Adrenal gland (tissue), 5 donors: ENCODE measurements at regions not wholly inside any gene's neighbourhood (a gene's known extent, or its start where the extent isn't known, plus 50 kb on each side); places are given as distances from the start of the nearest gene placed in this dataset.

Experiments used
- POLR2A ChIP-seq, 2 donors: fragments of 450-650 bp; IDR thresholded peaks; one replicate each; pipeline ENCODE4 v1.6.1; 2017; ENCODE audit warnings: antibody characterized with exemption in 2 of 2, mild to moderate bottlenecking in 2 of 2, moderate library complexity in 1 of 2
- TF ChIP-seq, protein P1 (sequence below), 6 experiments: fragments of 450-650 bp in 4 of 6; fragments of 200-600 bp in 2 of 6; sonication (generic) in 1 of 6; IDR thresholded peaks; 1 replicate in 5 of 6; 2 replicates in 1 of 6; pipeline versions ENCODE4 v1.5.1 to v1.8.0; 2016 to 2021; ENCODE audit warnings: antibody characterized with exemption in 6 of 6, mild to moderate bottlenecking in 2 of 6, moderate library complexity in 1 of 6
- donor health status: DM: no; HTN: no; CAD: no.

DNA sequence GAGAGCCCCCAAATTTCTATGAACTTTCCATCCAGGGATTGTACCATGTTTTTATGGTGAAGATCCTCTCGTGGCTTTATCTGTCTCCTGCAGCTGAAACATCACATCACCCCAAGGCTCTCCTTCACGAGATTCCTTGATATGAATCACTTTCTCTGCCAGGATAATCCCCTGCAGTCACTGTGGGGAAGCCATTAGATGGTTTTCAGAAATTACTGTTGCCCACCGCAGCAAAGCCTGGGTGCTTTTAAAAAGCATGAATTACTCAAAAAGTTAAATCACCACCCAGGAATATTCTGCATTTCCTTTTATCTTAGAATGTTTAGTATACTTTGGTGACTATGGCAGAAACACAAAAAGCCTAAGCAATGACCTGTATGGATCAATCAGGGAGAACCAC, 428.4 kb upstream of the SLC14A2 start:
- TF ChIP-seq, protein P1, sequence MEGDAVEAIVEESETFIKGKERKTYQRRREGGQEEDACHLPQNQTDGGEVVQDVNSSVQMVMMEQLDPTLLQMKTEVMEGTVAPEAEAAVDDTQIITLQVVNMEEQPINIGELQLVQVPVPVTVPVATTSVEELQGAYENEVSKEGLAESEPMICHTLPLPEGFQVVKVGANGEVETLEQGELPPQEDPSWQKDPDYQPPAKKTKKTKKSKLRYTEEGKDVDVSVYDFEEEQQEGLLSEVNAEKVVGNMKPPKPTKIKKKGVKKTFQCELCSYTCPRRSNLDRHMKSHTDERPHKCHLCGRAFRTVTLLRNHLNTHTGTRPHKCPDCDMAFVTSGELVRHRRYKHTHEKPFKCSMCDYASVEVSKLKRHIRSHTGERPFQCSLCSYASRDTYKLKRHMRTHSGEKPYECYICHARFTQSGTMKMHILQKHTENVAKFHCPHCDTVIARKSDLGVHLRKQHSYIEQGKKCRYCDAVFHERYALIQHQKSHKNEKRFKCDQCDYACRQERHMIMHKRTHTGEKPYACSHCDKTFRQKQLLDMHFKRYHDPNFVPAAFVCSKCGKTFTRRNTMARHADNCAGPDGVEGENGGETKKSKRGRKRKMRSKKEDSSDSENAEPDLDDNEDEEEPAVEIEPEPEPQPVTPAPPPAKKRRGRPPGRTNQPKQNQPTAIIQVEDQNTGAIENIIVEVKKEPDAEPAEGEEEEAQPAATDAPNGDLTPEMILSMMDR (IDR thresholded peaks at IDR 0.05): no peak
- no peak for TF ChIP-seq POLR2A (IDR thresholded peaks at IDR 0.05)
